ENCODE measurements at regions not wholly inside any gene's neighbourhood (a gene's known extent, or its start where the extent isn't known, plus 50 kb on each side); places are given as distances from the start of the nearest gene placed in this dataset.

GRCh38 chr16:54443352-54443751, 156.8 kb upstream of the IRX3 start:
- TF ChIP-seq CTCF (IDR thresholded peaks at IDR 0.05; ENCODE audit: insufficient read depth, low read depth, low read length, missing control alignments) = no peak
- no peak for DNase-seq (ENCODE audit: low read depth)
- H3K4me3 ChIP-seq (ENCODE audit: low read depth, low read length) = no peak overlapping the region

DNA sequence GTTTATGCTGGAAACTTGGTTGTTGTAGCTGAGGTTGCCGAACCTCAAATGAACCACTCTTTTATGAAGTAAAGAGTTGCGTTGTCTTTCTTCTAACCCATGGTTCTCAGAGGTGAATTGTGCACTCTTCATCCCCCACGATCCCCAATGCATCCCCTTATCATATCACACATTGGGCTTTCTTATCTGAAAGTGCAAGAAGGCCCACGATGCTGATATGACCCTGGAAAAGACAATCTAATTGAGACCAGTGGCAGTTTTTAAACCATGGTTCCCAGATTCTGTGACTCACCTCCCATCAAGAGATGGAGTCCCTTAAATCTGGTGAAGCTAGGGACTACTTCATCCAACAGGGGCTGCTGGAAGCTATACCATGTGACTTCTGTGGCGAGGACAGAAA, 156.3 kb upstream of the IRX3 start:
- DNase-seq (ENCODE audit: low read depth) = no peak
- no peak overlapping the region for H3K4me3 ChIP-seq (ENCODE audit: low read depth, low read length)
- no peak for TF ChIP-seq CTCF (IDR thresholded peaks at IDR 0.05; ENCODE audit: insufficient read depth, low read depth, low read length, missing control alignments)

- no peak for DNase-seq (ENCODE audit: low read depth)
- no peak overlapping the region for H3K4me3 ChIP-seq (ENCODE audit: low read depth, low read length)
- no peak for TF ChIP-seq CTCF (IDR thresholded peaks at IDR 0.05; ENCODE audit: insufficient read depth, low read depth, low read length, missing control alignments)
Measured at GRCh38 chr16:54438469-54438868, 151.9 kb upstream of the IRX3 start.

DNA sequence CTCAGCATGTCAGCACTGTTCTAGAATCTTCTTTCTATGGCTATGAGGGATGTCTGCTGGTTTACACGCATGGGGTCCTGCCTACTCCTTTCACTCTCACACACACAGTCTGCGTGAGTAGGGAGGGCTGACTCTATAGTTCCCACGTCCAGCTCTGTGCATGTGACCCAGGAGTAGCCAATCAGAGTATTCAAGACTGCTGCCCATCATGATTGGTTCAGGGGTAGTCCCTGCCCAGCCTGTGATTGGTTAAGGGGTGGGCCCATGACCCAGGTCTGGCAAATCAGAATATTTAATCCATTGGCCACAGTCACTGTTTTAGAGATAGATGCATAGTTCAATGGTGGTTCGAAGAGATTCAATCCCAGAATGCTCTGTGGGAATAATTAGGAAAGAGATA, 151.3 kb upstream of the IRX3 start:
- no peak for DNase-seq (ENCODE audit: low read depth)
- H3K4me3 ChIP-seq (ENCODE audit: low read depth, low read length) = no peak overlapping the region
- no peak for TF ChIP-seq CTCF (IDR thresholded peaks at IDR 0.05; ENCODE audit: insufficient read depth, low read depth, low read length, missing control alignments)

GRCh38 chr16:54437401-54437800, 150.8 kb upstream of the IRX3 start:
- no peak overlapping the region for H3K4me3 ChIP-seq (ENCODE audit: low read depth, low read length)
- no peak for DNase-seq (ENCODE audit: low read depth)
- TF ChIP-seq CTCF (IDR thresholded peaks at IDR 0.05; ENCODE audit: insufficient read depth, low read depth, low read length, missing control alignments) = no peak

GRCh38 chr16:54436346-54436745, 149.8 kb upstream of the IRX3 start:
- TF ChIP-seq CTCF (IDR thresholded peaks at IDR 0.05; ENCODE audit: insufficient read depth, low read depth, low read length, missing control alignments) = no peak
- no peak overlapping the region for H3K4me3 ChIP-seq (ENCODE audit: low read depth, low read length)
- DNase-seq (ENCODE audit: low read depth) = no peak

GRCh38 chr16:54434859-54435258, 148.3 kb upstream of the IRX3 start:
- no peak for DNase-seq (ENCODE audit: low read depth)
- no peak for TF ChIP-seq CTCF (IDR thresholded peaks at IDR 0.05; ENCODE audit: insufficient read depth, low read depth, low read length, missing control alignments)
- no peak overlapping the region for H3K4me3 ChIP-seq (ENCODE audit: low read depth, low read length)
